Progenitor cell of endocrine pancreas (in vitro differentiated cells): ENCODE measurements at regions not wholly inside any gene's neighbourhood (a gene's known extent, or its start where the extent isn't known, plus 50 kb on each side); places are given as distances from the start of the nearest gene placed in this dataset.
"Not testable (repeated sequence)": the region's sequence is repeated elsewhere in the genome, so short reads cannot be mapped to it uniquely, and the experiment has no call there.

ENCODE experiments used
- DNase-seq: peaks from one replicate; pipeline ENCODE4 v3.0.0; 2021; ENCODE audit warnings: low spot score; ENCODE audit not compliant: unreplicated experiment
- H3K27ac Mint-ChIP-seq: 2 replicates; pipeline ENCODE4 v1.8.0; 2021; ENCODE audit warnings: mild to moderate bottlenecking, moderate library complexity, mixed read lengths
- H3K27me3 Mint-ChIP-seq: 2 replicates; pipeline ENCODE4 v1.8.0; 2021; ENCODE audit warnings: mixed read lengths
- H3K36me3 Mint-ChIP-seq: 2 replicates; pipeline ENCODE4 v1.8.0; 2022; ENCODE audit warnings: mixed read lengths; ENCODE audit not compliant: insufficient read depth
- H3K4me1 Mint-ChIP-seq: 2 replicates; pipeline ENCODE4 v1.8.0; 2021; ENCODE audit warnings: low read depth, mixed read lengths
- H3K4me3 Mint-ChIP-seq: 2 replicates; pipeline ENCODE4 v1.8.0; 2021; ENCODE audit warnings: low read depth, mild to moderate bottlenecking, moderate library complexity, mixed read lengths
- H3K9me3 Mint-ChIP-seq: 2 replicates; pipeline ENCODE4 v1.8.0; 2021; ENCODE audit warnings: low read depth, mixed read lengths
- CTCF ChIP-seq: fragments of 200-600 bp; sonication (generic); IDR thresholded peaks from one replicate; pipeline ENCODE4 v1.5.0; 2021; ENCODE audit warnings: antibody characterized with exemption, mild to moderate bottlenecking; ENCODE audit not compliant: unreplicated experiment

GRCh38 chr22:25413620-25414019, 150.9 kb upstream of the GRK3 start:
- no peak for DNase-seq
- Mint-ChIP-seq H3K27me3 (peaks cover 33% of the 10 kb centered on the region), H3K27ac (no peak overlapping the region), H3K4me1 (peaks cover 2% of the 10 kb centered on the region), H3K9me3 (peaks cover 3% of the 10 kb centered on the region), H3K36me3 (no peaks in the 10 kb centered on the region), H3K4me3 (no peak overlapping the region)
- no peak for TF ChIP-seq CTCF

DNA sequence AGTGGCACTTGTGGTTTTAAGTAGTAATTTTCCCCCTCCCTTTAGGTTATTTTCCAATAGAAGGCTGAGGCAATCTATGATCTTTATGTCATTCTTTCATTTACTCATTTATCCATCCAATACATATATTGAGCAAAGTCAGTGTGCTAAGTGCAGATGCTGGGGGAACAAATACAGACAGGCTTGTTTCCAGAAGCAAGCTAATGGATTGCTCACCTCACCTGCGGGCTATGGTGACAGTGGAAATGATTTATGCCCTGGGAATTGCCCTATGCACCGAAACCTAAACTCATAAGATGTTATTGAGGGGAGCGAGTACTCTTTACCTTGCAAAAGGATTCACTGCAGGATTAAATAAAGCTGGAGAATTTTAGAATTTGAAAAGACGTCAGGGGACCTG, 148.7 kb upstream of the GRK3 start:
- H3K36me3 Mint-ChIP-seq, H3K9me3 Mint-ChIP-seq, DNase-seq, H3K4me3 Mint-ChIP-seq, H3K27ac Mint-ChIP-seq, H3K4me1 Mint-ChIP-seq: not testable (repeated sequence)
- H3K27me3 Mint-ChIP-seq, result peaks cover 49% of the 10 kb centered on the region

- H3K4me1 Mint-ChIP-seq, result peaks cover 13% of the 10 kb centered on the region
- DNase-seq, H3K27ac Mint-ChIP-seq, H3K36me3 Mint-ChIP-seq, H3K9me3 Mint-ChIP-seq, H3K4me3 Mint-ChIP-seq: not testable (repeated sequence)
- peaks cover 63% of the 10 kb centered on the region for H3K27me3 Mint-ChIP-seq
These were observed 146.6 kb upstream of the GRK3 start for GRCh38 chr22:25417826-25418225.

DNA sequence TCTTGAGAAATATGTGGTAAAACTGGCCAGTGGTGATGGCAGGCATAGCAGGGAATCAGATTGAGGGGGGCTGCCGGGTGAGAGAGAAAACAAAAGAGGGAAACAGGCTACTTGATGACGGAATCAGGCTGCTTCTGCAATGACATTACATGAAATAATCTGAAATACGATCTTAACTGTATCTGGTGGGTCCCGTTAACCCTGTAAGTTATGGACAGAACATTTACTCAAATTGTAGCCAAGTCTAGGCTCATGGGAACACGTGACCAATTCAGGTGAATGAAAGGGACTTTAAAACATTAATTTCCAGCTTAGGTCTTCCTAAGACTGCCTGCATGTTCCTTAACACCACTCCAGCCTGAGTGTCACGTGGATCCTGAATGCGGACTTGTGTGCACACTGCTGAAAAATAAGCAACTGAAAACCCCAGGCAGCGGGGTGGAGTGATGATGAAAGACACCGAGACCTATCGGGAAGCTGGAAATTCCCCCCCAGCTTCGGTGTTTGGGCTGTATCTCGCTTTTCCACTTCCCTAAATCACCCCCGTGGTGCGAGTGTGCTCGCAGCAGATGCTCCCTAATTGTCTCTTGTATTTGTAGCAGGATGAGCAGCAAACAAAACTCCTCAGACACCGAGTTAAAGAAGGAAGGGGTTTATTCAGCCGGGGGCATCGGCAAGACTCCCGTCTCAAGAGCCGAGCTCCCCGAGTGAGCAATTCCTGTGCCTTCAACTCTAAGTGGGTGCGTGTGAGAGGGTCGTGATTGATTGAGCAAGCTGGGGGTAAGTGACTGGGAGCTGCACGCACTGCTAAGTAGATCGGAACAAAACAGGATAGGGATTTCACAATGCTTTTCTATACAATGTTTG, 145.0 kb upstream of the GRK3 start:
- Mint-ChIP-seq H3K27ac (peak overlapping the region; percentile 14), H3K27me3 (peaks cover 76% of the 10 kb centered on the region)

DNA sequence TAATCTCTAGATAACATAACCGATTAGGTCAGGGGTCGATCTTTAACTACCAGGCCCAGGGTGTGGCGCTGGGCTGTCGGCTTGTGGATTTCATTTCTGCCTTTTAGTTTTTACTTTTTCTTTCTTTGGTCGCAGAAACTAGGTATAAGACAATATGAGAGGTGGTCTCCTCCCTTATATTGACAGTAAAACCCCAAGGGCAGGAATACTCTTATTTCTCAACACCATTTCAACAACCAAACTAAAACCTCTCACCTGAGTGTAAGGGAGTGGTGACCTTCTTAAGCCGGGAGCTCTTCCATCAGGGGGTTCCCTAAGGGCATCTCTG, 144.4 kb upstream of the GRK3 start:
- Mint-ChIP-seq H3K27ac (peak overlapping the region; percentile 14), H3K27me3 (peaks cover 78% of the 10 kb centered on the region), H3K4me1 (peaks cover 13% of the 10 kb centered on the region), H3K4me3 (peak overlapping the region; percentile 7)
- DNase-seq, H3K9me3 Mint-ChIP-seq, H3K36me3 Mint-ChIP-seq: not testable (repeated sequence)

More for the DNA sequence above, 145.0 kb upstream of the GRK3 start:
- Mint-ChIP-seq H3K4me3 (peak overlapping the region; percentile 7), H3K9me3 (no peaks in the 10 kb centered on the region), H3K4me1 (peaks cover 13% of the 10 kb centered on the region), H3K36me3 (no peaks in the 10 kb centered on the region)
- TF ChIP-seq CTCF, result no peak
- no peak for DNase-seq

- DNase-seq, result no peak
- no peaks in the 10 kb centered on the region for H3K36me3 Mint-ChIP-seq
- no peaks in the 10 kb centered on the region for H3K9me3 Mint-ChIP-seq
These were observed 144.0 kb upstream of the GRK3 start for GRCh38 chr22:25420471-25420924.

More at GRCh38 chr22:25420471-25420924, 144.0 kb upstream of the GRK3 start:
- peak overlapping the region; percentile 50 for H3K4me3 Mint-ChIP-seq
- TF ChIP-seq CTCF, result no peak
- H3K27ac Mint-ChIP-seq, result no peak overlapping the region
- H3K27me3 Mint-ChIP-seq, result peaks cover 75% of the 10 kb centered on the region
- H3K4me1 Mint-ChIP-seq, result peaks cover 13% of the 10 kb centered on the region
